ENCODE measurements at regions not wholly inside any gene's neighbourhood (a gene's known extent, or its start where the extent isn't known, plus 50 kb on each side); places are given as distances from the start of the nearest gene placed in this dataset.
"Not testable (repeated sequence)": the region's sequence is repeated elsewhere in the genome, so short reads cannot be mapped to it uniquely, and the experiment has no call there.

GRCh38 chr6:103456652-103457051 lies 1403.1 kb downstream of the HACE1 start:
- no peak for DNase-seq

- no peak for DNase-seq
Observed at GRCh38 chr6:103455275-103455674, 1404.4 kb downstream of the HACE1 start.

GRCh38 chr6:103409475-103409874 lies 1450.2 kb downstream of the HACE1 start:
- DNase-seq, result no peak

GRCh38 chr6:103405321-103405720 lies 1454.4 kb downstream of the HACE1 start:
- DNase-seq, result no peak

- DNase-seq, result no peak
Observed at GRCh38 chr6:103404799-103405198, 1454.9 kb downstream of the HACE1 start.

DNA sequence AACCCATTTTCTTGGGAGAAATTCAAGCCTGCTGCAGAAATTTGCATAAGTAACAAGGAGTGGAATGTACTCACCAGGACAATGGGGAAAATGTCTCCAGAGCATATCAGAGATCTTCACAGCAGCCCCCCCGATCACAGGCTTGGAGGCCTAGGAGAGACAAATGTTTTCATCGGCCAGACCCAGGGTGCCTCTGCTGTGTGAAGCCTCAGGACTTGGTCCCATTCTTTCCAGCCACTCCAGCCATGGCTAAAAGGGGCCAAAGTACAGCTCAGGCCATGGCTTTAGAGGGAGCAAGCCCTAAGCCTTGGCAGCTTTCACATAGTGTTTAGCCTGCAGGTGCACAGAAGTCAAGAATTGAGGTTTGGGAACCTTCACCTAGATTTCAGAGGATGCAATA lies 1463.0 kb downstream of the HACE1 start:
- no peak for DNase-seq

DNA sequence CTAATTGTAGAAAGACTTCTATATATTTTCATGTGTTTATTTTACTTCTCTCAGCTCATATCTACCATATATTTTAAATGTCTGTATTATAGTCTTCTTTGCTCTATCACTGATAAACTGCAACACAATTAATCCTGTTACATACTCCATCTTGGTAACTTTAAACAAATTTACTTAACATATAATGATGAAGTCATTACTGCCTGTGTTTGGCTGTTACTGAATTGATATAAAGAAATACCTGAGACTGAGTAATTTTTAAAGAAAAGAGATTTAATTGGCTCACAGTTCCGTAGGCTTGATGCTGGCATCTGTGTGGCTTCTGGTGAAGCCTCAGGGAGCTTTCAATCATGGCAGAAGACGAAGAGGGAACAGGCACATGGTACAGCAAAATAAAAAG lies 1480.4 kb downstream of the HACE1 start:
- no peak for DNase-seq

GRCh38 chr6:103367212-103367611 lies 1492.5 kb downstream of the HACE1 start:
- DNase-seq, result no peak

DNA sequence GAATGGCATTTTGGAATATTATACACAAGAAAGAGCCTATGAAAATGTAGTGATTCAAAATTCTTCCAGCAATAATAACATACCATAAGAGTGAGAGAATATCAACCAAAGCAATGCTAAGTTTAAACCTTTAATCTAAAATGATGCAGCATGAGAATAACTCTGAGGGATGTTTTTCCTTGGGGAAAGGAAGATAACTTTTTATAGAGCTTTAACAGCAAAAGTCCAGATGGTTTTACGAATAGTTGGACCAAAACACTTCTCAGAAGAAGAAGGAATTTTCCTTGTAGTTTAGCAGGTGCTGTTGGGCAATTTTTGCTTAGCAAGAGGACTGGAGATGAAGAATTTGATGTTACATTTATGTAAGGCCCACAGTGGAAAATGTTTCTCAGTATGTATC lies 1503.2 kb downstream of the HACE1 start:
- no peak for DNase-seq

- no peak for DNase-seq
Observed at GRCh38 chr6:103344554-103345163, 1515.1 kb downstream of the HACE1 start.

GRCh38 chr6:103335412-103335811 lies 1524.3 kb downstream of the HACE1 start:
- DNase-seq, result no peak

DNA sequence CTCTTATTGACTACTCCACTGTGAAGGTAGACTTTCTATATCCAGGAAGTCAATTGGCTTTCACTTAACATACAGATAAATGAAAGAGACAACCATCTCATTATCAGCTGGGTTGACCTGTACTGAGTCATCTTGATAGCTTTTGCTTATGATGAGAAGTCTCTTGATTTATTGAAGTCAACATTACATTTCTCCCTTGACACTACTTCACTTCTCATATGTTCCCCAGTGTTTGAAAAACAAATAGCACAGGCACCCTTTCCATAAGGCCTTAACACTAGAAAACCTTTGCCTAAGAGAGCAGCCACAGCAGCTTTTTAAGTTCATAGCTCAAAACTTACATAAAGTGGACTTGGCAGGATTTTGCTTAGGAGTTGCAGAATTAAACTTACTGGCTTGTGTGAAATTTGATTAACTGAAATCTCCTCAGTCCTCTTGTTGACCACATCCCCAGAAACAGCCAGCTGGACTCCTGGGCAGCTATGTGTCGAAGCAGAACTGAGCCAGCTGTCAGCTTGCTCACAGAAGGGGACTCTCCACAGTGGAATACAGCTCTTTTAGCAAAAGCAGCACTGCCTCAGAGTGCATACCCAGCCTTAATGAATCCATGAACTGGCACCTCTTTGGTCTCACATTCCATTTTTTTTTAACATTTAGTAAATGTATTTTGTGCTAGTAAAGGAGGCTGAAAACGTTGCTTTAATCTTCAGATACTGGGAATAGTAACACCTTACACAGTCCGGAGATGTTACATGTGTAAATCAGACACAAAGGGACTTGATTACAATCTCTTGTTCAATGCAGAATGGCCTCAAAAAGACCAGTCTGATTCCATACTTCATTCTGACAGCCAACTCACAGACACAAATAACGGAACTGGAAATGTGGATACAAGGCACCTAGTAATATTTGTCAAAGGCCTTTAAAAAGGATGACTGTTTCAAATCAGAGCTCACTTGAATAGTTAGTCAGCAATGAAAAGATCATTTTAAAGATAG lies 1532.7 kb downstream of the HACE1 start:
- no peak for DNase-seq

DNA sequence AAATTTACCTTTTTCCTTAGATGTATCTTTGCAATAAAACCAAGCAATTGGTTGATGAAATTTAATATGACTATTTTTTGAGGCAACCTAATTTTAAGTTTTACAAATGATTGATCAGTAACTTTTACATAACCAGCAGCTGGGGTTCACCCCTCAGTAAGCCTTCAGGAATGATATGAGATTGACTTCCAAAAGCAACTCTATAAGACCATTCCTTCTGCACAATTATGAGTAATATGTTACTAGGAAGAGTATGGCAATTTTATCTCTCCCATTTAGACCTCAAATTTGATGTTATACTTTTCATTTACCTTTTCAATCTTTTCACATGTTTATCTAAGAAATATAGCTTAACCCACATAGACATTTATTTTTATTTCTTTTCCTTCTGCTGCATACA lies 1546.3 kb downstream of the HACE1 start:
- DNase-seq, result no peak

- not testable (repeated sequence) for DNase-seq
Observed at GRCh38 chr6:103294376-103294775, 1565.3 kb downstream of the HACE1 start.

- DNase-seq, result no peak
Observed at GRCh38 chr6:103284835-103285234, 1574.9 kb downstream of the HACE1 start.

GRCh38 chr6:103280417-103280816 lies 1579.3 kb downstream of the HACE1 start:
- DNase-seq, result no peak

DNA sequence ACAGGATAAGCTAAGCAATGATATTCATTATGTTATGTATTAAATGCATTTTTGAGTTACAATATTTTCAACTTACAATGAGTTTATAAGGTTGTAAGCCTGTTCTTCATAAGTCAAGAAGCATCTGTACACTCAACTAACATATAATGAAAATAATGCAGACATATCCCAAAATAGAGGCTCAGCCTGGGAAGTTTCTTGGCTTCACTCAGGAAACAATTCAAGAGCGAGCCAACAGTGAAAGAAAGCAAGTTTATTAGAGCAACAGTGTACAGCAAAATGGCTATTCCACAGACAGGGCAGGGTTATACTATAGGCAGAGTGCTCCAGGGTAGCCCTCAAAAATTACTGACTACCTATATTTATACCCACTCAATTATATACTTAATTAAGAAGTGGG lies 1581.8 kb downstream of the HACE1 start:
- no peak for DNase-seq

DNA sequence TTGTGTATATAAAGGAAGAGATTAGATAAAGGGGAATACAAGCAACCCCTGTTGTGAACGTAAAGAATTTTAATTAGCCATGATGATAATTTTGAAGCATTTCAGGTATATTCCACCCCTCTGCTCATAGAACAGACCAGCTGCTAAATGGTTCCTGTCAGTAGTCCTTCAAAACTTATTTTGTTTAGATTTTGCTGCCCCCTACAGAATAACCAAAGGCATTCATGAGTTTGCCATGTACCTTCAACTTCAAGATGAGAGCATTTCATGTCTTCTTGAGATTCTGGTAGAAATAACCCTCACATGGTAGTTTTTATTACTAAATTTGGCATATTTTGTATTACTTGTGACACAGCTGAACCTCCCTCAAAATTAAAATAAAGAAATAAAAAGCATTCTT lies 1586.7 kb downstream of the HACE1 start:
- no peak for DNase-seq

DNA sequence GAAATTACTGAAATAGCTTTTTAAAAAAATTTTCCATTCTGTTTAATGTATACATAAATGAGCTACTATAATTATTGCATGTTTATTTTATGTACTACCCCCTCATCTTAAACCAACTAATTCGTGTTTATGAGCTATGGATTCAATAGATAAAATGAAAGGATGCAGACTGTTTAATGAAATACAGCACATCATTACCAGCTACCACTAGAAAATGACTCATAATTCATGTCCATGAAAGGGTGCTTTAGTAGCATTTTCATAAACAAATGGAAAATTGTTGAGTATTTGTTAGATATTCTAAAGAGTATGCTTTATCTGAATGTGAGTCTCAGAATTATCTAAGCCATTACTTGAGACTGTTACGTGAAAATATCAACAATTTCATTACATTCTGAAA lies 1590.1 kb downstream of the HACE1 start:
- DNase-seq, result no peak

GRCh38 chr6:103268335-103268734 lies 1591.4 kb downstream of the HACE1 start:
- DNase-seq, result no peak

DNA sequence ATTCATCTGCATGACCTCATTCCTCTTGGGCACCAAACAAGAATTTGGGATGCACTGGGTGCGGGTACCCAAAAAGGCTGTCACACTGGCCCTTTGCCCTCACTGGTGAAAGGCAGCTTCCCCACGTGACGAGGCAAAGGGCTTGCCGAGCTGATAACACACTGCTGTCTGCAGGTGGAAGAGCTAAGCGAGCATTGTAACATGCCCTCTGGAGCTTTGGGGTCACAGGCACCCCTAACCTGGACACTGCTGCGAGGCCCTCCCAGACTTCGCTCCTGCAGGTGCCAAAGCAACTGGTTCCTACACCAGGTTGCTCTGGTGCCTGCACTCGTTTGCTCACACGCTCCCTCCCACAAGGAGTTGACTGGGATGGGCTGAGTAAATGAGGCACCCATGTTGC lies 1595.7 kb downstream of the HACE1 start:
- no peak for DNase-seq

DNA sequence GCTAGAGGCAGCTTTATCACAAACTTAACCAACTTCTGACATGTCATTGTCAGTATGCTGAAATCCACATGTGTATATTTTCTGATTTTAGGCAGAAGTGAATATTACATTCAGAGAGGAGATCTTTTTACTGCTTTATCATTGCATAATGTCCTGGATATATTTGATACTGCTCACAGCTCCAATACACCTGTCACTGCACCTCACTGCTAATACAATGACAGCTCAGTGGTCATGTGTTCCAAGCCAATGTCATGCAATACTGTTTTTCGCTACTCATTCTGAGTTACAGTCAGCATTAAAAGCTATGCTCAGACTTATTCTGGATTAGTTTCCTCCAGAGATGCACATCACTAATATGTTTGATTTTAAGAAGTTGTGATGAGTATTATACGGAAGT lies 1604.6 kb downstream of the HACE1 start:
- DNase-seq, result no peak

DNA sequence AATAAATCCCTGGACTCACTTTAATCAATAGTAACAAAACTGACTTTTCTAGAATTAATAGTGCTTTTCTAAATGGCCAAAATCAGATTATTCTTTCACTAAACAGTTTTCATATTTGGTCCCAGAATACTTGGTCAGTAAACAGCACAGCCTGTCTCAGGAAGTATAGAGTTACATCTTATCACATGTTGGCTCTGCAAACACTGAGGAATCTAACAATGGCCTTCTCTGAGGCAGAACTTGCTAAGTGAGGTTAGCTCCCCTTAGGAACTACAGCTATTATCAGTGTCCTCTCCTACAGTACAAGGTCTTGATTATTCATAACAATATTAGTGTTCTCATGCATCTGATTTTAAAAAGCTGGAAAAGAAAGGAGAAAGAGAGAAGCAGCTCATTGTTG lies 1622.8 kb downstream of the HACE1 start:
- no peak for DNase-seq

DNA sequence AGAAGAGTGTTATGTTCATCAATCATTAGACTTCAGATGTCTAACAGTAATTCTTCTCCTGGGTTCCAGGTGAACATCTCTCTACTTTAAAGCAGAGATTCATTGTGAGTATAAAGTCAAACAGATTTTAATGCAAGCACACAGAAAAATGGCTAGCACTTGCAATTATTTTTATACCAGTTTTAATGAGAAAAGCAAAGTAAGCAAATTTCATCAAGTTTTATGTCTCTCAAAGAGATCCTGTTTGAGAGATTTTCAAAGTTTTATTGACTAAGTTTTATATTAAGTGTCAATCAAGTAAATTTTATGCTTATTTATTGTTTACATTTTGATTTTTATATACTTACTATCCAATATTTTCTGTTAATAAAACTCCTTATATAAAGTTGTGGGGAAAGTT lies 1628.5 kb downstream of the HACE1 start:
- DNase-seq, result no peak

Measured in stimulated activated CD4-positive, alpha-beta T cell treated with anti-CD3 and anti-CD28 coated beads, Interleukin-4, amount 100 ng/mL, for 4 hours (primary cell).